GM21529 (cell line): ENCODE measurements at regions not wholly inside any gene's neighbourhood (a gene's known extent, or its start where the extent isn't known, plus 50 kb on each side); places are given as distances from the start of the nearest gene placed in this dataset.
"Not testable (repeated sequence)": the region's sequence is repeated elsewhere in the genome, so short reads cannot be mapped to it uniquely, and the experiment has no call there.

Source experiments
- ATAC-seq: cut with Tn5 transposase; IDR thresholded peaks from one replicate; pipeline ENCODE4 v1.9.1; 2021; ENCODE audit not compliant: unreplicated experiment

GRCh38 chr20:12555849-12556248 is 452.9 kb upstream of the SPTLC3 start:
- ATAC-seq, result not testable (repeated sequence)

- ATAC-seq, result no peak
Observed at GRCh38 chr20:12557224-12557623, 451.5 kb upstream of the SPTLC3 start.

GRCh38 chr20:12564979-12565378 is 443.8 kb upstream of the SPTLC3 start:
- no peak for ATAC-seq

- no peak for ATAC-seq
Observed at GRCh38 chr20:12566596-12566995, 442.2 kb upstream of the SPTLC3 start.

GRCh38 chr20:12570371-12570770 is 438.4 kb upstream of the SPTLC3 start:
- ATAC-seq, result no peak

GRCh38 chr20:12573442-12573841 is 435.3 kb upstream of the SPTLC3 start:
- no peak for ATAC-seq

GRCh38 chr20:12575352-12576095 is 433.2 kb upstream of the SPTLC3 start:
- no peak for ATAC-seq

- ATAC-seq, result no peak
Observed at GRCh38 chr20:12577213-12577612, 431.6 kb upstream of the SPTLC3 start.

- no peak for ATAC-seq
Observed at GRCh38 chr20:12581644-12582289, 427.0 kb upstream of the SPTLC3 start.

GRCh38 chr20:12582710-12583109 is 426.1 kb upstream of the SPTLC3 start:
- not testable (repeated sequence) for ATAC-seq

GRCh38 chr20:12591949-12592470 is 416.8 kb upstream of the SPTLC3 start:
- ATAC-seq, result no peak

GRCh38 chr20:12592756-12593155 is 416.0 kb upstream of the SPTLC3 start:
- no peak for ATAC-seq

- no peak for ATAC-seq
Observed at GRCh38 chr20:12593342-12593873, 415.4 kb upstream of the SPTLC3 start.

- ATAC-seq, result no peak
Observed at GRCh38 chr20:12594410-12595088, 414.2 kb upstream of the SPTLC3 start.

- ATAC-seq, result no peak
Observed at GRCh38 chr20:12595841-12596240, 412.9 kb upstream of the SPTLC3 start.

- no peak for ATAC-seq
Observed at GRCh38 chr20:12596863-12597262, 411.9 kb upstream of the SPTLC3 start.

GRCh38 chr20:12597551-12597950 is 411.2 kb upstream of the SPTLC3 start:
- ATAC-seq, result no peak

- no peak for ATAC-seq
Observed at GRCh38 chr20:12598894-12599293, 409.9 kb upstream of the SPTLC3 start.

- ATAC-seq, result no peak
Observed at GRCh38 chr20:12599494-12599893, 409.3 kb upstream of the SPTLC3 start.

- no peak for ATAC-seq
Observed at GRCh38 chr20:12605751-12606150, 403.0 kb upstream of the SPTLC3 start.

- no peak for ATAC-seq
Observed at GRCh38 chr20:12610871-12611270, 397.9 kb upstream of the SPTLC3 start.

- ATAC-seq, result no peak
Observed at GRCh38 chr20:12614764-12615163, 394.0 kb upstream of the SPTLC3 start.
